Naive thymus-derived CD4-positive, alpha-beta T cell (primary cell): ENCODE measurements at regions not wholly inside any gene's neighbourhood (a gene's known extent, or its start where the extent isn't known, plus 50 kb on each side); places are given as distances from the start of the nearest gene placed in this dataset.

ENCODE experiments used
- ATAC-seq: fragments of 150-1000 bp; cut with Tn5 transposase; 2 replicates; pipeline ENCODE4 v1.10.0; 2021; ENCODE audit warnings: mild to moderate bottlenecking, moderate library complexity
- CTCF ChIA-PET: fragments of 350-600 bp; sonication (Branson Sonifier 250); formaldehyde crosslinking; loops from one replicate; lab custom pipeline; 2021; ENCODE audit warnings: antibody characterized with exemption; lab: Charles Lee
- POLR2A ChIA-PET: fragments of 350-600 bp; sonication (Branson Sonifier 250); formaldehyde crosslinking; loops from one replicate; lab custom pipeline; 2021; ENCODE audit warnings: antibody characterized with exemption, inconsistent platforms; lab: Charles Lee
- DNase-seq, 9 donors: peaks; one replicate each; pipeline versions ENCODE4 v3.0.0 to v3.0.0-alpha.2; 2020 to 2022; ENCODE audit warnings: mixed read lengths in 1 of 9
- H3K27ac ChIP-seq: one replicate; pipeline ENCODE4 v1.7.0; 2013; ENCODE audit warnings: mild to moderate bottlenecking, low read depth, low read length, moderate library complexity
- H3K27me3 ChIP-seq, 2 donors: one replicate each; pipeline ENCODE4 v1.7.0; 2013; ENCODE audit warnings: low read length in 2 of 2, mild to moderate bottlenecking in 2 of 2, moderate library complexity in 2 of 2; ENCODE audit not compliant: control insufficient read depth in 2 of 2, insufficient read depth in 2 of 2
- H3K36me3 ChIP-seq, 3 experiments: 1 replicate in 2 of 3; 2 replicates in 1 of 3; pipeline ENCODE4 v1.7.0; 2013; ENCODE audit warnings: low read length in 3 of 3, mild to moderate bottlenecking in 3 of 3, moderate library complexity in 1 of 3; ENCODE audit not compliant: insufficient read depth in 3 of 3, control insufficient read depth in 2 of 3
- H3K4me1 ChIP-seq, 2 donors: one replicate each; pipeline ENCODE4 v1.7.0; 2013; ENCODE audit warnings: low read length in 2 of 2, mild to moderate bottlenecking in 2 of 2, moderate library complexity in 1 of 2; ENCODE audit not compliant: control insufficient read depth in 2 of 2, insufficient read depth in 2 of 2
- H3K4me3 ChIP-seq: 2 replicates; pipeline ENCODE4 v1.7.0; 2013; ENCODE audit warnings: mild to moderate bottlenecking, low read length
- H3K9me3 ChIP-seq, 3 experiments: 1 replicate in 2 of 3; 2 replicates in 1 of 3; pipeline ENCODE4 v1.7.0; 2013; ENCODE audit warnings: low read length in 3 of 3; ENCODE audit not compliant: control insufficient read depth in 2 of 3
- H3K27ac Mint-ChIP-seq, 9 donors: one replicate each; pipeline ENCODE4 v1.8.0; 2020 to 2022; ENCODE audit warnings: mixed read lengths in 9 of 9, mild to moderate bottlenecking in 8 of 9, moderate library complexity in 5 of 9, inconsistent platforms in 2 of 9
- H3K27me3 Mint-ChIP-seq, 5 donors: one replicate each; pipeline ENCODE4 v1.8.0; 2021 to 2022; ENCODE audit warnings: mixed read lengths in 5 of 5, mild to moderate bottlenecking in 1 of 5
- H3K36me3 Mint-ChIP-seq, 5 donors: one replicate each; pipeline ENCODE4 v1.8.0; 2020 to 2022; ENCODE audit warnings: mixed read lengths in 5 of 5, mild to moderate bottlenecking in 3 of 5, inconsistent platforms in 1 of 5
- H3K4me1 Mint-ChIP-seq, 7 donors: one replicate each; pipeline ENCODE4 v1.8.0; 2020 to 2022; ENCODE audit warnings: mixed read lengths in 7 of 7, mild to moderate bottlenecking in 3 of 7, inconsistent platforms in 1 of 7
- H3K4me3 Mint-ChIP-seq, 10 donors: one replicate each; pipeline ENCODE4 v1.8.0; 2020 to 2022; ENCODE audit warnings: mild to moderate bottlenecking in 10 of 10, mixed read lengths in 10 of 10, moderate library complexity in 6 of 10, inconsistent platforms in 2 of 10
- H3K9me3 Mint-ChIP-seq, 11 donors: one replicate each; pipeline ENCODE4 v1.8.0; 2020 to 2022; ENCODE audit warnings: mixed read lengths in 11 of 11, mild to moderate bottlenecking in 4 of 11, inconsistent platforms in 1 of 11, moderate library complexity in 1 of 11
- intact Hi-C, 2 donors: fragments of 100-400 bp; cut with micrococcal nuclease; formaldehyde crosslinking; loops; one replicate each; pipeline ENCODE4 v1.15.1; 2023

DNA sequence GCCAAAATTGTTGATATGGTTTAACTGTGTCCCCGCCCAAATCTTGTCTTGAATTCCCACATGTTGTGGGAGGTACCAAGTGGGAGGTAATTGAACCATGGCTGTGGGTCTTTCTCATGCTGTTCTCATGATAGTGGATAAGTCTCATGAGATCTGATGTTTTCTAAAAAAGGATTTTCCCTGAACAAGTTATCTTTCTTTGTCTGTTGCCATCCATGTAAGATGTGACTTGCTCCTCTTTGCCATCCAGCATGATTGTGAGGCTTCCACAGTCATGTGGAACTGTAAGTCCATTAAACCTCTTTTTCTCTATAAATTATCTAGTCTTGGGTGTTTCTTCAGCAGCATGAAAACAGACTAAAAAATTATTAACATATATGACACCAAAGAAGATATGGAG lies 986.7 kb upstream of the MIR17HG start:
- intact Hi-C loops, result no loop called here
- Histone ChIP-seq H3K9me3 (no peaks in the 10 kb centered on the region), H3K27me3 (no peaks in the 10 kb centered on the region), H3K36me3 (no peaks in the 10 kb centered on the region), H3K4me1 (no peaks in the 10 kb centered on the region), H3K4me3 (no peak overlapping the region), H3K27ac (no peak overlapping the region)
- no peak for ATAC-seq
- no peak for DNase-seq
- POLR2A ChIA-PET, result no interaction called here
- Mint-ChIP-seq H3K36me3 (no peaks in the 10 kb centered on the region), H3K27ac (no peak overlapping the region), H3K4me3 (no peak overlapping the region), H3K9me3 (peaks cover 0 to 18% (median 5%) of the 10 kb centered on the region in 11 donors), H3K4me1 (no peaks in the 10 kb centered on the region), H3K27me3 (no peaks in the 10 kb centered on the region)
- CTCF ChIA-PET, result no interaction called here

DNA sequence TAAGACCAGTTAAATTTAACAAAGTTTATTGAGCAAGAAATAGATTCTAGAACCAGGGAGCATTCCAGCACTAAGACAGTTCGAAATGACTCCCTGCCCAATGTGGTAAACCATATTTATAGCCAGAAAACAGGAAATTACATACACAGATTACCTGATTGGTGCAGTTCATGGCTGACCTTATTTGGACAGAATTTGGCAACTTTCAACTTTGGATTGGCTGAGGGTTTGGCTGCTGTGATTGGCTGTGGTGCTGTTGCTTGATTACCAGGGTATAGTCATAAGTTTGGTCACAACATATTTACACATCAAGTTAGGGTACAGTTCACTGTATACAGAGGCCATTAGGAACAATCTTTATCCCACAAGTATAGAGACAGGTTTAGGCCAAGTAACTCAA lies 984.8 kb upstream of the MIR17HG start:
- Histone ChIP-seq H3K27ac (no peak overlapping the region), H3K4me1 (no peaks in the 10 kb centered on the region), H3K9me3 (no peaks in the 10 kb centered on the region), H3K4me3 (no peak overlapping the region), H3K27me3 (no peaks in the 10 kb centered on the region), H3K36me3 (no peaks in the 10 kb centered on the region)
- ChIA-PET CTCF (no interaction called here), POLR2A (no interaction called here)
- no peaks in the 10 kb centered on the region for H3K27me3 Mint-ChIP-seq
- DNase-seq, result no peak
- H3K36me3 Mint-ChIP-seq, result no peaks in the 10 kb centered on the region
- no peak overlapping the region for H3K4me3 Mint-ChIP-seq
- no peak overlapping the region for H3K27ac Mint-ChIP-seq
- no peak for ATAC-seq
- H3K9me3 Mint-ChIP-seq, result peaks cover 0 to 16% (median 5%) of the 10 kb centered on the region in 11 donors
- intact Hi-C loops, result no loop called here
- H3K4me1 Mint-ChIP-seq, result no peaks in the 10 kb centered on the region

DNA sequence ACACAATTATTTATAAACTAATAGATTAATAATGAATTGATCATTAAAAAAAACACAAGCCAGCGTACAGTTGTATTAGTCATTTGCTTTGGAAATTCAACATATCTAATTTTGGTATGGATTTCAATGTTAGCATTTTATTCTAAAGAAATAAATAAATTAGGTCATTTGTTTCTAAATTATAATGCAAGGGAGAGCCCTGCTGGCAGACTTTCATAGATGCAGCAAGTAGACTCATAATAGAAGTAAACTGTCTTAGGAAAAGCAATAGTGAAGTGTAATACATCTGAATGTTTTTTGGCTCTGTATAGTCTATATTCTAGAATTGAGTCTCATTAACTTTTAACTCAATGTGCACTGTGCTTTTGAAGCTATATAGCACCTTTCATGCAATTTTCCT lies 982.4 kb upstream of the MIR17HG start:
- no peaks in the 10 kb centered on the region for H3K27me3 ChIP-seq
- Mint-ChIP-seq H3K27me3 (no peaks in the 10 kb centered on the region), H3K4me1 (no peaks in the 10 kb centered on the region), H3K9me3 (peaks cover 0 to 20% (median 6%) of the 10 kb centered on the region in 11 donors), H3K27ac (no peak overlapping the region), H3K4me3 (no peak overlapping the region), H3K36me3 (no peaks in the 10 kb centered on the region)
- no peak for ATAC-seq
- DNase-seq, result no peak
- intact Hi-C loops, result no loop called here
- H3K4me1 ChIP-seq, result no peaks in the 10 kb centered on the region
- H3K9me3 ChIP-seq, result peaks cover 0 to 1% (median 0%) of the 10 kb centered on the region in 3 experiments
- H3K27ac ChIP-seq, result no peak overlapping the region
- ChIA-PET CTCF (no interaction called here), POLR2A (no interaction called here)
- H3K36me3 ChIP-seq, result no peaks in the 10 kb centered on the region
- no peak overlapping the region for H3K4me3 ChIP-seq

GRCh38 chr13:90374168-90374567 lies 973.3 kb upstream of the MIR17HG start:
- Histone ChIP-seq H3K36me3 (no peaks in the 10 kb centered on the region), H3K4me3 (no peak overlapping the region), H3K27ac (no peak overlapping the region), H3K4me1 (no peaks in the 10 kb centered on the region), H3K27me3 (no peaks in the 10 kb centered on the region), H3K9me3 (peaks cover 0 to 4% (median 0%) of the 10 kb centered on the region in 3 experiments)
- Mint-ChIP-seq H3K9me3 (peaks cover 0 to 24% (median 5%) of the 10 kb centered on the region in 11 donors), H3K36me3 (no peaks in the 10 kb centered on the region), H3K4me3 (no peak overlapping the region), H3K4me1 (no peaks in the 10 kb centered on the region), H3K27ac (no peak overlapping the region), H3K27me3 (no peaks in the 10 kb centered on the region)
- ChIA-PET CTCF (no interaction called here), POLR2A (no interaction called here)
- intact Hi-C loops, result no loop called here
- ATAC-seq (no peak), DNase-seq (no peak)

GRCh38 chr13:90375851-90376250 lies 971.6 kb upstream of the MIR17HG start:
- Histone ChIP-seq H3K36me3 (no peaks in the 10 kb centered on the region), H3K9me3 (no peaks in the 10 kb centered on the region), H3K4me3 (no peak overlapping the region), H3K27ac (no peak overlapping the region), H3K4me1 (no peaks in the 10 kb centered on the region), H3K27me3 (no peaks in the 10 kb centered on the region)
- DNase-seq (no peak), ATAC-seq (no peak)
- intact Hi-C loops, result no loop called here
- Mint-ChIP-seq H3K27me3 (no peaks in the 10 kb centered on the region), H3K4me3 (no peak overlapping the region), H3K9me3 (peaks cover 0 to 26% (median 3%) of the 10 kb centered on the region in 11 donors), H3K27ac (no peak overlapping the region), H3K4me1 (no peaks in the 10 kb centered on the region), H3K36me3 (no peaks in the 10 kb centered on the region)
- ChIA-PET CTCF (no interaction called here), POLR2A (no interaction called here)

- Histone ChIP-seq H3K4me1 (no peaks in the 10 kb centered on the region), H3K36me3 (no peaks in the 10 kb centered on the region), H3K27me3 (no peaks in the 10 kb centered on the region), H3K4me3 (no peak overlapping the region), H3K9me3 (no peaks in the 10 kb centered on the region), H3K27ac (no peak overlapping the region)
- Mint-ChIP-seq H3K27me3 (no peaks in the 10 kb centered on the region), H3K4me1 (no peaks in the 10 kb centered on the region), H3K4me3 (no peak overlapping the region), H3K27ac (no peak overlapping the region), H3K36me3 (no peaks in the 10 kb centered on the region), H3K9me3 (peaks cover 0 to 23% (median 7%) of the 10 kb centered on the region in 11 donors)
- no peak for ATAC-seq
- intact Hi-C loops, result no loop called here
- DNase-seq, result no peak
- ChIA-PET CTCF (no interaction called here), POLR2A (no interaction called here)
Measured at GRCh38 chr13:90382425-90382824, 965.1 kb upstream of the MIR17HG start.

DNA sequence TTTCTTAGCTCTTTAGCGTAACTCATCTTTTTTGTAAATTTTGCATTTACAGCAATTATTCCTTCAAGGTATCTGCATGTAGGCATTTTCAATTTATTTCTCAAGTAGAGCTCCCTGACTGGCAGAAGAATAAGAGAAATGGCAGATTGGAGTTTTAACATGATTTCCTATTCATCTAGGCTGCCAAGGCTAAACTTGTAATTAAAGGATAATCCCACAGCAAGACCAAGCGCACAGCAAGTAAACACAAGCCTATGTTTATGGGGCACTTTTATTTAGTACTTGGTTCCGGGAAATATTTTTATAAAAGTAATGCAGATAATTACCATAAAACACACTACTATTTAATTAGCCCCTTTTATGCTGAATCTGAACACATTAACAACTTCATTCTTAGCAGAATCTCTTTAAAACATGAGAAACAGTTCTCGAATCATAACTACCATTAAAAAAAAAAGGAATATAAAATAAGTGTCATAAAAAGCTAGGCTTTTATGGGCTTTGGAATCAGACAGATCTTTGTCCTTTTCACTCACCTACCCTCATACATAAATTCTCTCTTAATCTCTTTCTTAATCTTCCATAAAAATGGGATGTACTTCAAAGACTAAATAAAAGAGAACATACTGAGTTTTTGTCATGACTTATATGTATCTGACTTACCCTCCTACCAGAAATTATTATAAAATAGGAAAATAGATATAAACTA lies 961.6 kb upstream of the MIR17HG start:
- H3K27ac Mint-ChIP-seq, result no peak overlapping the region
- no peak overlapping the region for H3K4me3 Mint-ChIP-seq
- ChIA-PET CTCF (no interaction called here), POLR2A (no interaction called here)
- peaks cover 0 to 1% (median 0%) of the 10 kb centered on the region in 5 donors for H3K36me3 Mint-ChIP-seq
- intact Hi-C loops, result no loop called here
- H3K9me3 Mint-ChIP-seq, result peaks cover 5 to 40% (median 10%) of the 10 kb centered on the region in 11 donors
- no peak for ATAC-seq
- Histone ChIP-seq H3K36me3 (no peaks in the 10 kb centered on the region), H3K27me3 (no peaks in the 10 kb centered on the region), H3K4me3 (no peak overlapping the region), H3K4me1 (no peaks in the 10 kb centered on the region), H3K9me3 (no peaks in the 10 kb centered on the region), H3K27ac (no peak overlapping the region)
- no peak for DNase-seq
- H3K4me1 Mint-ChIP-seq, result no peaks in the 10 kb centered on the region
- H3K27me3 Mint-ChIP-seq, result no peaks in the 10 kb centered on the region
